ENCODE measurements at regions not wholly inside any gene's neighbourhood (a gene's known extent, or its start where the extent isn't known, plus 50 kb on each side); places are given as distances from the start of the nearest gene placed in this dataset.

- POLR2A ChIA-PET: no interaction called here
- no peak for DNase-seq (ENCODE audit: low read depth)
- H3K36me3 ChIP-seq (ENCODE audit: control insufficient read depth, insufficient read depth, low read length): no peaks in the 10 kb centered on the region
- no peak overlapping the region for H3K4me3 ChIP-seq (ENCODE audit: low read depth, low read length)
- H3K27me3 ChIP-seq (ENCODE audit: control insufficient read depth, insufficient read depth, low read length): peaks cover 5% of the 10 kb centered on the region; the same call in 1 of the 2 replicates
- CTCF ChIA-PET: interaction anchor here (1.2 to 1.4 kb wide), 2 partner anchors 14 to 34 kb away, joined by 3 to 4 read pairs; no protein-coding TSS in a partner anchor
- no peak for TF ChIP-seq CTCF (IDR thresholded peaks at IDR 0.05; ENCODE audit: insufficient read depth, low read depth, low read length)
Measured at GRCh38 chr1:177794376-177794991, 175.4 kb downstream of the SEC16B start.

DNA sequence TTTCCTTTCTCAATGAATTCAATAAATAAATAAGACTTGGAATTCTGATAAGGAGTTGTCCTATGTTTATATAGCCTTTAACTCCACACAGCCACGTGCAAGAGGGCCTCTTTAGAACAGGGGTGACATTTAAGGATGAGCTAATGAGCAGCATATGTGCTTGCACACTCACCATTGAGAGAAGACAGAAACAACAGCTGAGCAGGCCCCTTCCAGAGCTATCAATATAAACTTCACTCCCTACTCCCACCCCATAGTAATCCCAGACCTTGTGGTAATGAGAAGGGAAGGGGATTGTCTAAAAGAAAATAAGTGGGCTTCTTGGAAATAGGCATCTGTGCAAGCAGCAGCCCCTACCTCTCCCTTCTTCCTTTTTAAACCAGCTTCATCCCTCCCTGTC is 176.0 kb downstream of the SEC16B start:
- ChIA-PET POLR2A (no interaction called here), CTCF (interaction anchor here (1.2 to 1.4 kb wide), 2 partner anchors 14 to 35 kb away, joined by 3 to 4 read pairs; no protein-coding TSS in a partner anchor)
- DNase-seq (ENCODE audit: low read depth): no peak

DNA sequence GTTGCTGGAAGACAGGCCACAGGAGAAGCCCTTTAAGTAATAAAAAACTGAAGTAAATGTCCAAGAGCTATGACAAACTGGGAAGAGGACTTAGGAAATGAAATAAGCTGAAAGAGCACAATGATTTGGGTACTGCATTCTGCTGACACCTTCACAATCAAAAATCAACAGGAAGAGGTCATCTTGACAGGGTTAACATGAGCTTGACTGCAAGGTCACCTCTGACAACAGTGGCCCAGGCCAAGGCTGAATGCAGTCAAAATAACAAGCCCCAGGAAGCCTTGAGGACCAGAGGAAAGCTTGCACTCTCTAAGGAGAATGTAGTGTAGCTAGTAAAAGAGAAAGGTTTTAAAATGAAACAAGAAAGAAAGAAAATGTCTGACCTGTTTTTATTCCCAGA is 179.3 kb downstream of the SEC16B start:
- CTCF ChIA-PET: interaction anchor here (1.0 to 1.4 kb wide), 4 partner anchors 10 to 158 kb away, joined by 3 to 5 read pairs (median 4); no protein-coding TSS in a partner anchor
- no peaks in the 10 kb centered on the region for H3K36me3 ChIP-seq (ENCODE audit: control insufficient read depth, insufficient read depth, low read length)
- H3K4me3 ChIP-seq (ENCODE audit: low read depth, low read length): no peak overlapping the region
- no peaks in the 10 kb centered on the region for H3K27me3 ChIP-seq (ENCODE audit: control insufficient read depth, insufficient read depth, low read length)
- POLR2A ChIA-PET: interaction anchor here (0.6 kb wide), 1 partner anchor 434 kb away, joined by 3 read pairs; no protein-coding TSS in a partner anchor
- DNase-seq (ENCODE audit: low read depth): no peak
- TF ChIP-seq CTCF (IDR thresholded peaks at IDR 0.05; ENCODE audit: insufficient read depth, low read depth, low read length): no peak

More for the DNA sequence above, 176.0 kb downstream of the SEC16B start:
- H3K27me3 ChIP-seq (ENCODE audit: control insufficient read depth, insufficient read depth, low read length): peaks cover 5% of the 10 kb centered on the region; the same call in 1 of the 2 replicates
- no peak for TF ChIP-seq CTCF (IDR thresholded peaks at IDR 0.05; ENCODE audit: insufficient read depth, low read depth, low read length)
- no peak overlapping the region for H3K4me3 ChIP-seq (ENCODE audit: low read depth, low read length)
- H3K36me3 ChIP-seq (ENCODE audit: control insufficient read depth, insufficient read depth, low read length): no peaks in the 10 kb centered on the region

DNA sequence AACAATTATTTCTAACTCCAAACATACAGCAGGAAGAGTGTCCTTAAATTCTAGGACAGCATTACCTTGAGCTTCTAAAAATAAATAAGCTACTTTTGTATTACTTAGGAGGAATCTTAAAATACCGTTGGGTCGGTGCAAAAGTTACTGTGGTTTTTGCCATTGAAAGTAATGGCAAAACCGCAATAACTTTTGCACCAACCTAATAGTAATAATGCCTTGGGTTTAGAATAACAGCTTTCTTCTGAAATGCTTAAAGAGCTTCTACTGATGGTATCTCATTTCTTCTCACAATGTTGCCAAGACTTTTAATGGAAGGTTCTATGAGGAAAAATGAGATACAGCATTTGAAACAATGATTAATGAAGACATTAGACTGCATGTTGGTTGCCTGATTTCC is 179.9 kb downstream of the SEC16B start:
- TF ChIP-seq CTCF (IDR thresholded peaks at IDR 0.05; ENCODE audit: insufficient read depth, low read depth, low read length): no peak
- H3K4me3 ChIP-seq (ENCODE audit: low read depth, low read length): no peak overlapping the region
- CTCF ChIA-PET: interaction anchor here (1.1 kb wide), 1 partner anchor 9 kb away, joined by 5 read pairs; no protein-coding TSS in a partner anchor
- H3K27me3 ChIP-seq (ENCODE audit: control insufficient read depth, insufficient read depth, low read length): no peaks in the 10 kb centered on the region
- DNase-seq (ENCODE audit: low read depth): no peak
- H3K36me3 ChIP-seq (ENCODE audit: control insufficient read depth, insufficient read depth, low read length): no peaks in the 10 kb centered on the region
- POLR2A ChIA-PET: no interaction called here

- TF ChIP-seq CTCF (IDR thresholded peaks at IDR 0.05; ENCODE audit: insufficient read depth, low read depth, low read length): no peak
- ChIA-PET POLR2A (no interaction called here), CTCF (interaction anchor here (0.8 kb wide), 1 partner anchor 127 kb away, joined by 3 read pairs; no protein-coding TSS in a partner anchor)
- Histone ChIP-seq H3K36me3 (ENCODE audit: control insufficient read depth, insufficient read depth, low read length) (no peaks in the 10 kb centered on the region), H3K27me3 (ENCODE audit: control insufficient read depth, insufficient read depth, low read length) (no peaks in the 10 kb centered on the region), H3K4me3 (ENCODE audit: low read depth, low read length) (no peak overlapping the region)
- DNase-seq (ENCODE audit: low read depth): no peak
Measured at GRCh38 chr1:177786176-177786745, 183.6 kb downstream of the SEC16B start.
